Colonic mucosa (tissue), 4 donors: ENCODE measurements at regions not wholly inside any gene's neighbourhood (a gene's known extent, or its start where the extent isn't known, plus 50 kb on each side); places are given as distances from the start of the nearest gene placed in this dataset.

Experiments used
- DNase-seq: peaks from one replicate; pipeline ENCODE4 v3.0.0-alpha.2; 2020
- H3K27ac ChIP-seq: fragments of 200-600 bp; one replicate; pipeline ENCODE4 v1.8.0; 2021
- H3K27me3 ChIP-seq: fragments of 200-600 bp; one replicate; pipeline ENCODE4 v1.8.0; 2021
- H3K36me3 ChIP-seq: fragments of 200-600 bp; one replicate; pipeline ENCODE4 v1.8.0; 2021
- H3K4me1 ChIP-seq: fragments of 200-600 bp; one replicate; pipeline ENCODE4 v1.8.0; 2021; ENCODE audit warnings: mild to moderate bottlenecking
- H3K4me3 ChIP-seq: fragments of 200-600 bp; one replicate; pipeline ENCODE4 v1.8.0; 2021
- H3K9ac ChIP-seq, 2 donors: one replicate each; pipeline ENCODE4 v1.7.0; 2013; ENCODE audit warnings: control low read depth in 2 of 2, low read depth in 2 of 2, low read length in 2 of 2
- H3K9me3 ChIP-seq: fragments of 200-600 bp; one replicate; pipeline ENCODE4 v1.8.0; 2021
- intact Hi-C: fragments of 100-400 bp; cut with DNase I; formaldehyde crosslinking; loops from one replicate; pipeline ENCODE4 v1.14.1; 2022
- TF ChIP-seq, protein P1 (sequence below): fragments of 200-600 bp; IDR thresholded peaks from one replicate; pipeline ENCODE4 v1.8.0; 2022; ENCODE audit warnings: antibody characterized with exemption, mild to moderate bottlenecking
- donor health status: healthy.
- donor health status: DM: no; HTN: no; CAD: no.
- donor health status: DM: no; HTN: no; CAD: no.

DNA sequence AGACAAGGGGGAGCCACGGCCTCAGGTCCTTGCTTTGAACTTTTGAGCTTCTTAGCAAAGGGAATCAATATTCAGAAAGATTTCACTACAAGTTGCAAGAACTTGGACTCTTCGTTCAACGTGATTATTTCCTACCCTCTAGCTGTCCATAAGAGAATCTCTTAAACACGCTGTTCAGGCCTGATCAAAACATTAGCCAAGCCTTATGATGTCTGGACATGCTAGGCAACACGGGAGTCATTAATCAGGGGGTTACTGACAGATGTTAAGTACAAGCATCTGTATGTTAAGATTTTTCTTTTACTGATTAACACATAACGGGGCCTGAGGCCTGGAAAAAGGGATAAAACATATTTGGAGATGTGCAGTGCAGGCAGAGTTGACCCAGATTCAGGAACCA, 138.9 kb upstream of the IL1RAPL2 start:
- no peaks in the 10 kb centered on the region for H3K9me3 ChIP-seq
- no peak for DNase-seq
- intact Hi-C loops, result no loop called here
- no peaks in the 10 kb centered on the region for H3K4me1 ChIP-seq
- no peak overlapping the region for H3K27ac ChIP-seq
- H3K27me3 ChIP-seq, result no peaks in the 10 kb centered on the region
- TF ChIP-seq, protein P1, sequence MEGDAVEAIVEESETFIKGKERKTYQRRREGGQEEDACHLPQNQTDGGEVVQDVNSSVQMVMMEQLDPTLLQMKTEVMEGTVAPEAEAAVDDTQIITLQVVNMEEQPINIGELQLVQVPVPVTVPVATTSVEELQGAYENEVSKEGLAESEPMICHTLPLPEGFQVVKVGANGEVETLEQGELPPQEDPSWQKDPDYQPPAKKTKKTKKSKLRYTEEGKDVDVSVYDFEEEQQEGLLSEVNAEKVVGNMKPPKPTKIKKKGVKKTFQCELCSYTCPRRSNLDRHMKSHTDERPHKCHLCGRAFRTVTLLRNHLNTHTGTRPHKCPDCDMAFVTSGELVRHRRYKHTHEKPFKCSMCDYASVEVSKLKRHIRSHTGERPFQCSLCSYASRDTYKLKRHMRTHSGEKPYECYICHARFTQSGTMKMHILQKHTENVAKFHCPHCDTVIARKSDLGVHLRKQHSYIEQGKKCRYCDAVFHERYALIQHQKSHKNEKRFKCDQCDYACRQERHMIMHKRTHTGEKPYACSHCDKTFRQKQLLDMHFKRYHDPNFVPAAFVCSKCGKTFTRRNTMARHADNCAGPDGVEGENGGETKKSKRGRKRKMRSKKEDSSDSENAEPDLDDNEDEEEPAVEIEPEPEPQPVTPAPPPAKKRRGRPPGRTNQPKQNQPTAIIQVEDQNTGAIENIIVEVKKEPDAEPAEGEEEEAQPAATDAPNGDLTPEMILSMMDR, result no peak
- H3K9ac ChIP-seq, result no peak overlapping the region
- H3K36me3 ChIP-seq, result no peaks in the 10 kb centered on the region
- no peak overlapping the region for H3K4me3 ChIP-seq

DNA sequence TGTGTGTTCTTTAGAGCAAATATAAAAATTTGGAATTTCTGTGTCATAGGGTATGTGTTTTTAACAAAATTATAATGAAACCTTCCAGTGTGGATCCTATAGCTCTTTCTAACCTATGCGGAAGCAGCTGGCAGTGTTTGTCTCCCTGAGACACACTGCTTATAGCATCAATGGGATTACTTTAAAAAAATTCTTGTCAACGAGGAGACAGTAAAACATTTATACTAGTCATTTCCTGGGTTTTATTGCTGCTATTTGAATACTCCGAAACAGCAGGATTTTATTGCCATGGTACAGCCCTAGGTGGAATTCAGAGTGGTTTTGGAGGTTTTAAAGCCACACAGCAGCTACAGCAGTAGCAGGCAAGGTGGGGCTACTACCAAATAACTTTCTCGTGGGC, 145.1 kb upstream of the IL1RAPL2 start:
- DNase-seq, result peak; percentile 24
- no peak overlapping the region for H3K27ac ChIP-seq
- TF ChIP-seq, protein P1, result no peak
- no peak overlapping the region for H3K4me3 ChIP-seq
- no peaks in the 10 kb centered on the region for H3K27me3 ChIP-seq
- H3K9ac ChIP-seq, result no peak overlapping the region
- no peaks in the 10 kb centered on the region for H3K36me3 ChIP-seq
- no peaks in the 10 kb centered on the region for H3K9me3 ChIP-seq
- intact Hi-C loops, result no loop called here
- no peaks in the 10 kb centered on the region for H3K4me1 ChIP-seq

DNA sequence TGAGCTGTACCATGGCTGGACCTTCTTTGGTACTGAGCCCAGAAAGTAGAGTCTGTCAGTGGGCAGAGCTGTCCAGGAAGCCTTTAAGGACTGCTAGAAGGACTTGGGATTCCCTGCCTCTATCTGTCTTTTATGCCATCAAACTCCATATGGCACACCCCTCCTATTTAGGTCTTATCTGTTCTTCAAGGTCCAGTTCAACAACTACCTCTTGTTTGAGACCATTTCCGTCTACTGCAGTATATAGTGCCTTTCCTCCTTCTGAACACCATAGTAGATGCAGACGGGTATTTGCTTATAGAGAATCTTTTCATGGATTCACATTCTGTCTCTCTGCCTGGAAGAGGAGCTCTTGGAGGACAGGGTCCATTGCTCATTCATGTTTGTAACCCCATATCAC, 146.1 kb upstream of the IL1RAPL2 start:
- H3K27ac ChIP-seq, result no peak overlapping the region
- no peak overlapping the region for H3K9ac ChIP-seq
- no peaks in the 10 kb centered on the region for H3K27me3 ChIP-seq
- TF ChIP-seq, protein P1, result no peak
- no peak overlapping the region for H3K4me3 ChIP-seq
- no peak for DNase-seq
- H3K4me1 ChIP-seq, result no peaks in the 10 kb centered on the region
- H3K36me3 ChIP-seq, result no peaks in the 10 kb centered on the region
- intact Hi-C loops, result no loop called here
- H3K9me3 ChIP-seq, result no peaks in the 10 kb centered on the region

DNA sequence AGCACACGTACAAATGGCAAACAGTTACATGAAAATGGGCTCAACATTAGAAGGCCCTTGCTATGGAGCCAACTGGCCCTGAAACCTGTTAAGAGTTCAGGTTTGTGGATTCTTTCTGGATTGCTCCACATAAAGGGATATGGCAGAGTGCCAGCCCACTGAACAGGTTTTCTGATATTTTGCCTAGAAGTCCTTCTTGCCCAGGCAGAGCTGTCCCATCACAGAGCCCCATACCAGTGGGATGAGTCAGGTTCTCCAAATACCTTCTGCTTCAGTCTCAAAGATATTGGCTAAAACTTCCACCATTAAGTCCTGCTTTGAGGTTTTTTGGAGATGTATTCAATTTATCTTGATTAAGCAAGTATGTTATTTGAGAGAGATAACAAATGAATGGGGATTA, 146.8 kb upstream of the IL1RAPL2 start:
- no peak for DNase-seq

DNA sequence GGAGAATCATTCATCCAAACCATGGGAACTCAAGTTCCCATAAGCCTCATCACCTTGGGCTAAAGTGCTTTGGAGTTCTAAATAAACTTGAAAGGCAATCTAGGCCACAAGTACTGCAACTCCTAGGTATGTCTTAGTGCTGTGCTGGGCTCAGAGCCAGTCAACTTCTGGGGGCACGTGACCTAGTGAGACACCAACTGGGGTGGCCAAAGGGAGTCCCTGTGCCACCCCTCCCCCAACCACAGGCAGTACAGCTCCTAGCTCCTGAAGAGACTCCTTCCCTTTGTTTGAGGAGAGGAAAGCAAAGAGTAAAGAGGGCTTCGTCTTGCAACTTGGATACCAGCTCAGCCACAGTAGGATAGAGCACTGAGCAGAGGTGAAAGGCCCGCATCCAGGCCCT, 154.2 kb upstream of the IL1RAPL2 start:
- Histone ChIP-seq H3K27me3 (no peaks in the 10 kb centered on the region), H3K9me3 (no peaks in the 10 kb centered on the region), H3K36me3 (no peaks in the 10 kb centered on the region), H3K4me3 (no peak overlapping the region), H3K4me1 (no peaks in the 10 kb centered on the region), H3K27ac (no peak overlapping the region), H3K9ac (no peak overlapping the region)
- TF ChIP-seq, protein P1, result no peak
- intact Hi-C loops, result no loop called here
- DNase-seq, result no peak

More for the DNA sequence above, 146.8 kb upstream of the IL1RAPL2 start:
- H3K36me3 ChIP-seq, result no peaks in the 10 kb centered on the region
- H3K27ac ChIP-seq, result no peak overlapping the region
- no peaks in the 10 kb centered on the region for H3K9me3 ChIP-seq
- intact Hi-C loops, result no loop called here
- H3K4me1 ChIP-seq, result no peaks in the 10 kb centered on the region
- no peak overlapping the region for H3K4me3 ChIP-seq
- no peak overlapping the region for H3K9ac ChIP-seq
- TF ChIP-seq, protein P1, result no peak
- H3K27me3 ChIP-seq, result no peaks in the 10 kb centered on the region

DNA sequence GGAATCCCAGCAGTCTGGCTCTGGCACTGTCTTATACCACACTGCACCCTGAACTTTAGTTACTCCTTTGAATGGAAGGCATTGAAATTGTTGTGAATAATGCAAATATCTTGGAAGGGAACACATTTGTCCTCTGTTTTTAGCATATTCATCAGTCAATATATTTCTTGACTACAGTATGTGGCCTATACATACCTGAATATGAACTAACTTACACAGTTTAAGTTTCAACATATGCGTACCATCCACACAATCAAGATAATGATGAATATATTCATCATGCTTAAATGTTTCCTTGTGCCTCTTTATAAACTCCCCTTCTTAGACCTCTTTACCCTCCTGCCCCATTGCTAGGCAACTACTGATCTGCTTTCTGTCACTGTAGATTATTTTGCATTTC, 145.7 kb upstream of the ESX1 start:
- DNase-seq, result no peak
- H3K27ac ChIP-seq, result no peak overlapping the region
- H3K9me3 ChIP-seq, result no peaks in the 10 kb centered on the region
- H3K27me3 ChIP-seq, result no peaks in the 10 kb centered on the region
- H3K4me3 ChIP-seq, result no peak overlapping the region
- no peaks in the 10 kb centered on the region for H3K36me3 ChIP-seq
- intact Hi-C loops, result no loop called here
- no peak overlapping the region for H3K9ac ChIP-seq
- no peaks in the 10 kb centered on the region for H3K4me1 ChIP-seq
- TF ChIP-seq, protein P1, result no peak
